GM19240 (cell line): ENCODE measurements at regions not wholly inside any gene's neighbourhood (a gene's known extent, or its start where the extent isn't known, plus 50 kb on each side); places are given as distances from the start of the nearest gene placed in this dataset.

Experiments
- DNase-seq: peaks from one replicate; pipeline ENCODE4 v3.0.0; 2011; ENCODE audit warnings: low spot score; ENCODE audit not compliant: insufficient read length

GRCh38 chr17:45679426-45679825 lies 104.7 kb upstream of the CRHR1 start:
- no peak for DNase-seq

- DNase-seq = no peak
These were observed 103.8 kb upstream of the CRHR1 start for GRCh38 chr17:45680360-45680759.

- no peak for DNase-seq
These were observed 102.4 kb upstream of the CRHR1 start for GRCh38 chr17:45681706-45682105.

GRCh38 chr17:45686250-45686649 lies 97.9 kb upstream of the CRHR1 start:
- DNase-seq = no peak

GRCh38 chr17:45687594-45687993 lies 96.5 kb upstream of the CRHR1 start:
- DNase-seq = no peak

GRCh38 chr17:45688353-45688752 lies 95.8 kb upstream of the CRHR1 start:
- no peak for DNase-seq

GRCh38 chr17:45688820-45689219 lies 95.3 kb upstream of the CRHR1 start:
- DNase-seq = no peak

GRCh38 chr17:45689451-45689850 lies 94.7 kb upstream of the CRHR1 start:
- no peak for DNase-seq

GRCh38 chr17:45690625-45691275 lies 93.4 kb upstream of the CRHR1 start:
- no peak for DNase-seq

GRCh38 chr17:45692661-45693060 lies 91.5 kb upstream of the CRHR1 start:
- DNase-seq = no peak

- DNase-seq = no peak
These were observed 90.3 kb upstream of the CRHR1 start for GRCh38 chr17:45693792-45694191.

GRCh38 chr17:45696442-45696841 lies 87.7 kb upstream of the CRHR1 start:
- no peak for DNase-seq

- no peak for DNase-seq
These were observed 87.0 kb upstream of the CRHR1 start for GRCh38 chr17:45697076-45697475.

GRCh38 chr17:45700171-45701090 lies 83.7 kb upstream of the CRHR1 start:
- no peak for DNase-seq

GRCh38 chr17:45702666-45703266 lies 81.4 kb upstream of the CRHR1 start:
- no peak for DNase-seq

- DNase-seq = no peak
These were observed 80.8 kb upstream of the CRHR1 start for GRCh38 chr17:45703348-45703747.

- no peak for DNase-seq
These were observed 80.3 kb upstream of the CRHR1 start for GRCh38 chr17:45703806-45704205.

GRCh38 chr17:45704251-45704650 lies 79.9 kb upstream of the CRHR1 start:
- DNase-seq = no peak

- DNase-seq = no peak
These were observed 78.8 kb upstream of the CRHR1 start for GRCh38 chr17:45705123-45706009.

GRCh38 chr17:45706033-45706432 lies 78.1 kb upstream of the CRHR1 start:
- DNase-seq = no peak

- no peak for DNase-seq
These were observed 75.3 kb upstream of the CRHR1 start for GRCh38 chr17:45708707-45709290.
